Neural cell (in vitro differentiated cells): ENCODE measurements at regions not wholly inside any gene's neighbourhood (a gene's known extent, or its start where the extent isn't known, plus 50 kb on each side); places are given as distances from the start of the nearest gene placed in this dataset.

Experiments
- H2AFZ ChIP-seq: fragments of 200-600, 300-800 bp; sonication (generic), shearing (Covaris generic); 2 replicates; pipeline ENCODE4 v1.6.0; 2014; ENCODE audit warnings: low read depth, mild to moderate bottlenecking, antibody characterized with exemption, low read length, moderate library complexity
- H3F3A ChIP-seq: fragments of 200-600 bp; shearing (Covaris generic); 2 replicates; pipeline ENCODE4 v1.6.1; 2016; ENCODE audit warnings: mild to moderate bottlenecking, moderate library complexity, mixed read lengths, antibody characterized with exemption, low read length; ENCODE audit not compliant: insufficient read depth, poor library complexity, severe bottlenecking
- H3K27ac ChIP-seq: fragments of 200-600, 300-800 bp; sonication (generic), shearing (Covaris generic); 2 replicates; pipeline ENCODE4 v1.5.1; 2014; ENCODE audit warnings: mild to moderate bottlenecking, low read length, moderate library complexity
- H3K27me3 ChIP-seq: fragments of 300-800, 200-600 bp; sonication (generic), shearing (Covaris generic); 2 replicates; pipeline ENCODE4 v1.6.0; 2014; ENCODE audit warnings: mild to moderate bottlenecking, low read depth, low read length, moderate library complexity; ENCODE audit not compliant: insufficient read depth
- H3K36me3 ChIP-seq: fragments of 300-800, 200-600 bp; sonication (generic), shearing (Covaris generic); 2 replicates; pipeline ENCODE4 v1.5.1; 2014; ENCODE audit warnings: mild to moderate bottlenecking, antibody characterized with exemption, low read length, moderate library complexity; ENCODE audit not compliant: insufficient read depth
- H3K4me2 ChIP-seq: fragments of 300-800, 200-600 bp; sonication (generic), shearing (Covaris generic); 2 replicates; pipeline ENCODE4 v1.6.0; 2014; ENCODE audit warnings: mild to moderate bottlenecking, low read length
- H3K4me3 ChIP-seq: fragments of 300-800, 200-600 bp; sonication (generic), shearing (Covaris generic); 2 replicates; pipeline ENCODE4 v1.5.1; 2014; ENCODE audit warnings: mild to moderate bottlenecking, low read length, moderate library complexity
- H3K79me2 ChIP-seq: fragments of 200-600 bp; shearing (Covaris generic); replicated peaks from 2 replicates; pipeline ENCODE4 v1.6.0; 2014; ENCODE audit warnings: mild to moderate bottlenecking, low read length, moderate library complexity; ENCODE audit not compliant: insufficient read depth
- H3K9ac ChIP-seq: fragments of 300-800, 200-600 bp; sonication (generic), shearing (Covaris generic); 2 replicates; pipeline ENCODE4 v1.6.1; 2016; ENCODE audit warnings: mild to moderate bottlenecking, low read length, mixed read lengths
- H3K9me2 ChIP-seq: fragments of 200-600 bp; shearing (Covaris generic); 2 replicates; pipeline ENCODE4 v1.6.1; 2016; ENCODE audit warnings: mild to moderate bottlenecking, low read length, mixed read lengths; ENCODE audit not compliant: insufficient read depth
- H3K9me3 ChIP-seq: fragments of 200-600, 300-800 bp; sonication (generic), shearing (Covaris generic); 2 replicates; pipeline ENCODE4 v1.6.1; 2016; ENCODE audit warnings: mild to moderate bottlenecking, mixed run types, low read length, moderate library complexity, mixed read lengths
- H4K20me1 ChIP-seq: fragments of 200-600 bp; shearing (Covaris generic); 2 replicates; pipeline ENCODE4 v1.6.1; 2016; ENCODE audit warnings: mild to moderate bottlenecking, mixed run types; ENCODE audit not compliant: insufficient read depth
- CTCF ChIP-seq: fragments of 450-650 bp; IDR thresholded peaks from 2 replicates; pipeline ENCODE4 v1.5.1; 2014; ENCODE audit warnings: antibody characterized with exemption, mild to moderate bottlenecking, moderate library complexity; ENCODE audit not compliant: poor library complexity, severe bottlenecking
- EP300 ChIP-seq: fragments of 450-650 bp; conservative IDR thresholded peaks from 2 replicates; pipeline ENCODE4 v1.6.1; 2014; ENCODE audit warnings: antibody characterized with exemption, mild to moderate bottlenecking, moderate library complexity; ENCODE audit not compliant: poor library complexity, severe bottlenecking
- EZH2 ChIP-seq: fragments of 200-600, 300-800 bp; shearing (Covaris generic), sonication (generic); IDR thresholded peaks from 2 replicates; pipeline ENCODE4 v1.6.1; 2014; ENCODE audit warnings: antibody characterized with exemption, low read length, borderline replicate concordance, mild to moderate bottlenecking; ENCODE audit not compliant: insufficient read depth, poor library complexity, severe bottlenecking
- MXI1 ChIP-seq: fragments of 450-650 bp; conservative IDR thresholded peaks from 2 replicates; pipeline ENCODE4 v1.6.1; 2014; ENCODE audit warnings: antibody characterized with exemption, mild to moderate bottlenecking; ENCODE audit not compliant: poor library complexity, severe bottlenecking
- POLR2AphosphoS5 ChIP-seq: IDR thresholded peaks from 2 replicates; pipeline ENCODE4 v1.6.1; 2012
- RAD21 ChIP-seq: fragments of 450-650 bp; conservative IDR thresholded peaks from 2 replicates; pipeline ENCODE4 v1.6.1; 2014; ENCODE audit warnings: antibody characterized with exemption, mild to moderate bottlenecking, moderate library complexity
- REST ChIP-seq: IDR thresholded peaks from 2 replicates; pipeline ENCODE4 v1.6.1; 2012; ENCODE audit warnings: borderline replicate concordance
- SMC3 ChIP-seq: fragments of 450-650 bp; conservative IDR thresholded peaks from 2 replicates; pipeline ENCODE4 v1.6.1; 2014; ENCODE audit warnings: antibody characterized with exemption, mild to moderate bottlenecking, moderate library complexity; ENCODE audit not compliant: poor library complexity
- TAF1 ChIP-seq: IDR thresholded peaks from 2 replicates; pipeline ENCODE4 v1.6.1; 2012; ENCODE audit warnings: low read depth

DNA sequence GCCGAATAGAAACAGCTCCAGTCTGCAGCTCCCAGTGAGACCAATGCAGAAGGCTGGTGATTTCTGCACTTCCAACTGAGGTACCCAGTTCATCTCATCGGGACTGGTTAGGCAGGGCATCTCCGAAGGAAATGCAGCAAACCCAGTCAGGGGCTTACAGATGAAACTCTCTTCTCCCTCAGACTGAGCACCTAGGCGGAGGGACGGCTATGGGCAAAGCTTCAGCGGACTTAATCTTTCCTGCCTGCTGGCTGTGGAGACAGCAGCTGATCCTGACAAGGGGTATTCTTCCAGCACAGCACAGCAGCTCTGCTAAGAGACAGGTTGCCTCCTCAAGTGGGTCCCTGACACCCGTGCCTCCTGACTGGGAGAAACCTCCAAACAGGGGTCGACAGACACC is 330.9 kb downstream of the DNAH5 start:
- Histone ChIP-seq H3K4me3 (no peak overlapping the region), H3K27ac (no peak overlapping the region), H3K4me2 (no peak overlapping the region), H3K9me3 (no peaks in the 10 kb centered on the region), H4K20me1 (no peaks in the 10 kb centered on the region), H3F3A (no peaks in the 10 kb centered on the region), H3K9me2 (no peaks in the 10 kb centered on the region), H2AFZ (no peak overlapping the region), H3K27me3 (no peaks in the 10 kb centered on the region), H3K36me3 (no peaks in the 10 kb centered on the region), H3K9ac (no peak overlapping the region), H3K79me2 (no peaks in the 10 kb centered on the region)
- TF ChIP-seq EZH2 (no peak), CTCF (no peak), RAD21 (no peak), REST (no peak)

DNA sequence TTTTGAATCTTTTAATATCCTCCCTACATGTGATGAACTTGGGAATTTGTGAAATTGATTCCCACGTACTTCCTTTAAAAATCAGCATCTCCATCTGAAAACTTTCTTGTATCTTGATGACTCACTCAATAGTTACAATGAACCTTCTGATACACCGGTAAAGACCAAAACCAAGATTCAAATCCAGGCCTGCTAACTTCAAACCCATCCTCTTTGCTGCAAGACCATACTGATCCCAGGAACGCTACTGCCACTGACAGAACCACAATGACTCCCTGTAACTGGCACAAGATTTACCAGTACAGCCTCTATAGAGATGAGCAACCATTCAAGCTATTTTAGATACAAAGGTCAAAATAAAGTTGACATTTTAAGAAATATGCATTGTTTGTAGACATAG is 332.9 kb downstream of the DNAH5 start:
- H3K27me3 ChIP-seq, result no peaks in the 10 kb centered on the region
- no peaks in the 10 kb centered on the region for H4K20me1 ChIP-seq
- no peaks in the 10 kb centered on the region for H3F3A ChIP-seq
- H3K36me3 ChIP-seq, result no peaks in the 10 kb centered on the region
- no peaks in the 10 kb centered on the region for H3K9me3 ChIP-seq
- no peak overlapping the region for H3K4me2 ChIP-seq
- no peak overlapping the region for H3K9ac ChIP-seq
- no peaks in the 10 kb centered on the region for H3K79me2 ChIP-seq
- H3K27ac ChIP-seq, result no peak overlapping the region
- TF ChIP-seq SMC3, result no peak
- TF ChIP-seq EZH2, result no peak
- no peak for TF ChIP-seq POLR2AphosphoS5
- TF ChIP-seq MXI1, result no peak
- no peak for TF ChIP-seq EP300
- TF ChIP-seq RAD21, result no peak
- no peak for TF ChIP-seq TAF1
- TF ChIP-seq REST, result no peak
- no peak for TF ChIP-seq CTCF
- H3K4me3 ChIP-seq, result no peak overlapping the region
- H3K9me2 ChIP-seq, result no peaks in the 10 kb centered on the region
- H2AFZ ChIP-seq, result no peak overlapping the region
